HG02970 (cell line): ENCODE measurements at regions not wholly inside any gene's neighbourhood (a gene's known extent, or its start where the extent isn't known, plus 50 kb on each side); places are given as distances from the start of the nearest gene placed in this dataset.
"Not testable (repeated sequence)": the region's sequence is repeated elsewhere in the genome, so short reads cannot be mapped to it uniquely, and the experiment has no call there.

Experiments
- ATAC-seq: cut with Tn5 transposase; IDR thresholded peaks from one replicate; pipeline ENCODE4 v1.9.1; 2021; ENCODE audit warnings: mild to moderate bottlenecking, moderate library complexity, moderate number of reproducible peaks; ENCODE audit not compliant: unreplicated experiment, low FRiP score

GRCh38 chr12:60419986-60420385 lies 824.2 kb downstream of the SLC16A7 start:
- ATAC-seq: no peak

DNA sequence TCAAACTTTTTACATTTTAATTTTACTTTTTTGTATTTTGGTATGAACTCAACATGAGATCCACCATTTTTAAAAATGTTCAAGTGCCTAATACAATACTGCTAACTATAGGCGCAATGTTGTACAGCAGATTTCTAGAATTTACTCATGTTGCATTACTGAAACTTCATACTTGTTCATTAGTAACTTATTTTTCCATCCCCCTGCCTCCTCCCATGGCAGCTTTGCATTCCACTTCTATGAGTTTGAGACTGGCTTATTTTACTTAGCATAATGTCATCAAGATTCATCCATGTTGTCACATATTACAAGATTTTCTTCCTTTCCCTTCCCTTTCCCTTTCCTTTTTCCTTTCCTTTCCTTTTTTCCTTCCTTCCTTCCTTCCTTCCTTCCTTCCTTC lies 825.9 kb downstream of the SLC16A7 start:
- no peak for ATAC-seq

DNA sequence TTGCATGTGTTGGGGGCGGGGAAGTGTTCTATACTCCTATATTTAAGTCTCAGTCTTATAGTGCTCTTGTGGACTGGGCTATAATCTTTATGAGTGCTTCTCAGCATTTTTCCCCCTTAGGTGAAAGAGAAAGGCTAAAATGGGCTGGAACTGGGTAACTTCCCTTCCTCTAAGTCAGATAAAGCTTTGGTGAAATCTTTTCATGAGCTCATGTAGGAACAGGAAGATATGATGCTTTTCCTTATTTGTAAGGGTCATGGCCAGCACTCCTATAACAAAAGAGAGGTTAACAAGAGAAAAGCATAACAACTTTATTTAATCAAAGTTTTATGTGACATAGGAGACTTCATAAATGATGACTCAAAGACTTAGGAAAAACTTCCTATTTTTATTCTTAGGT lies 841.5 kb downstream of the SLC16A7 start:
- ATAC-seq: no peak

DNA sequence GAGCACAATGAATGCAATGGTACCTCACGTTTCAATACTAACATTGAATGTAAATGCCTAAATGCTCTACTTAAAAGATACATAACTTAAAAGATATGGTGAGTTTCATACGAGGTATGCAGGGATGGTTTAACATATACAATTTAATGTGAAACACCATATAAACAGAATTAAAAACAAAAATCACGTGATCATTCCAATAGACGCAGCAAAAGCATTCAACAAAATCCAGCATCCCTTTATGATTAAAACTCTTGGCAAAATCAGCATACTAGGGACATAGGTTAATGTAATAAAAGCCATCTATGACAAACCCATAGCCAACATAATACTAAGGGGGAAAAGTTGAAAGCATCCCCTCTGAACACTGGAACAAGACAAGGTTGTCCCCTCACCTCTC lies 845.7 kb downstream of the SLC16A7 start:
- no peak for ATAC-seq

DNA sequence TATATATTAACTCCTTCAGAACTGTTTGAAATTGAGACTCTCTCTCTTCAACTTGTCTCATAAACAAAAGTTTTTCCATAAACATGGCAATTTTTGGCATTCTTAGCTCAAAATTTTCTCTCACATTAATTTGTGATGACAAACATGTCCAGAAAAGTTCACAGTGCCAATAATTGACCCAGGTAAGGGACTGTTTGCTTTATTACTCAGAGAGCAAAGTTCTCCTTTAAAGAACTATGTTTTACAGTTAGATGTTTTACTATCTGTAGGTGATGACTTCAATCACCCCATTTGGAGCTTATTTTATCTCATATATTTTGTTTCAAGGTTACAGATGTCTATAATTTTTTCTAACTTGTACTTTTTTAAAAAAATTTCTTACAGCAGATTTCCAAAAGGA lies 855.6 kb downstream of the SLC16A7 start:
- ATAC-seq: no peak

DNA sequence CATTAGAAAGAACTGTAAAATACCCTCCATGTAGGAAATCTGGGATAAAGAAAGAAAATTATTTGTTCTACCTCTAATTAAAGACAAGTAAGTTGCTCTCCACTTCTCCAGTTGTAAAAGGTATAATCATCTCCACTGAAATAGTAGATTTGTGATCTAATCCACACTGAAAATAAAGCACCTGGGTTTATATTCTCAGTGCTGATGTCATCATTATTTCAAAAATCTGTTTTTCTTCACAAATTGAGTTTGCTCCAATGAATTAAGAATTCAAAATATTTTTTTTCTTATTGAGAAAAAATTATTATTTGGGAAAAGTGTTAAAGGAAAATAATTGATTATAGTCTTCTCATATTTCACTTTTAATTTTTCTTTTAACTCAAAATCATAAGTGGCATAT lies 869.2 kb downstream of the SLC16A7 start:
- no peak for ATAC-seq

- ATAC-seq: no peak
Observed at GRCh38 chr12:60468546-60468945, 872.7 kb downstream of the SLC16A7 start.

DNA sequence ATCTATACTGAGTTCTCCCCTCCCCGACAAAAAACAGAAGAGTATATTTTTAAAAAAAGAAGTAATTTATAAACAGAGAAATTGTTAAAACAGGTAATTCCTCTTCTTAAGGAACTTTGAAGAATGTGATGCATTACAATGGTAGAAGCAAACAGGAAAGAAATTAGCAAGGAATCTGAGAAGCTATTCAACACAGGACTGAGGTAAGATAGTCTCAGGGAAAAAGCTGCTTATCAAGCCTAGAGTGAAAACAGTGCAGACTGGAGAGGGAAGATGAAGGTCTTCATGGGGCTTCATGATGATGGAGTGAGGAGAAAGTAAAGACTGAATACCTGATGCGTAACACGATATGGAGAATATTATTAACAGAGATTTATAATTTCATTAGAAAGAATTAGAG lies 880.0 kb downstream of the SLC16A7 start:
- ATAC-seq: no peak

GRCh38 chr12:60487284-60487683 lies 891.5 kb downstream of the SLC16A7 start:
- no peak for ATAC-seq

GRCh38 chr12:60489071-60489470 lies 893.2 kb downstream of the SLC16A7 start:
- no peak for ATAC-seq

- ATAC-seq: no peak
Observed at GRCh38 chr12:60494244-60494643, 898.4 kb downstream of the SLC16A7 start.

DNA sequence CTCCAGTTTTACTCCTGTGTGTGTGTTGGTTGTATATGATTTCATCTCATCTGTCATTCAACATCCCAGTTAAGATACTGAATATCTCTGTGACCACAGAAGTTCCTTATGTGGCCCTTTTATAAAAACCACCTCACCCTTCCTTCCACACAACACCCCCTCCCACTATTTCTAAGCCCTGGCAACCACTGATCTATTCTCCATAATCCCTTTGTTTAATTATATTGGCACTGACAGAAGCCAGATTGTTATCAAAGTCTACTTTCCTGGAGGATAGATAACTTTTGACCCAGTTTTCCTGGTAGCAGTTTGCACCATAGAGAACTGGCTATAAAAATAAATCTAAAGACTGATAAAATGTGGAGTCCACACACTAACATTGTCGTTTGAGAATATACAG lies 902.8 kb downstream of the SLC16A7 start:
- ATAC-seq: no peak

- ATAC-seq: no peak
Observed at GRCh38 chr12:60501124-60501729, 905.4 kb downstream of the SLC16A7 start.

DNA sequence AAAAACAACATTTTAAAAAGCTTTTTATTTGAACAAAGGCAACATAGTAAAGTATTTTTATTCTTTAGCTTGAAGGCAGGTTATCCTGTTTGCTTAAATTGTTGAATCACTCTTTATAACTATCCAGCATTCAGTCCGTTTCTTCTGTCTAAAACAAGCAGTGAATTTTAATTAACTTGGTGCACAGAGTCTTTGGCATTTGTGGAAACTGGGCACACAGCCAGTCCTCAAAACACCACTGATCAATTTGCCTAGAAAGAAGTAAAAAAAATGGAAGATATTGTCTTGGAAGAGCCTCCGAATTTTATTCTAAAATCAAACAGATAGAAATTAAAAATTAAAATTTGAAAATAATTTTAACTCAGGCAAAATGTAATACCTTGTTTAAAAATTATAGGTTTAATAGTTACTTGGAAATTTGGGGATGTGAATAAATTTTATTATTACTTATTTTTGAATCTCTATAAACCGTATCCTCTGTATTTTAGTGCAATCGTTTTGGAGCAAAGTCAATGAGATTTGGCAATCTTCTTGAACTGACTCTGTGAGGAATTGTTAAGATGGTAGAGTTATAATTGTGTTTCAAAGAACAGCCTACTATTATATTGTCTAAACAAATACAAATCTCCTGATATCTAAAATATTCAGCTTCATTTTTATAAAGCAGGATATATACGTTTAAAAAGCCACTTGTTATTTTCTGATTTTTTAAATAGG lies 927.0 kb downstream of the SLC16A7 start:
- ATAC-seq: no peak

GRCh38 chr12:60529261-60529660 lies 933.4 kb downstream of the SLC16A7 start:
- ATAC-seq: no peak

GRCh38 chr12:60529723-60530122 lies 933.9 kb downstream of the SLC16A7 start:
- no peak for ATAC-seq

DNA sequence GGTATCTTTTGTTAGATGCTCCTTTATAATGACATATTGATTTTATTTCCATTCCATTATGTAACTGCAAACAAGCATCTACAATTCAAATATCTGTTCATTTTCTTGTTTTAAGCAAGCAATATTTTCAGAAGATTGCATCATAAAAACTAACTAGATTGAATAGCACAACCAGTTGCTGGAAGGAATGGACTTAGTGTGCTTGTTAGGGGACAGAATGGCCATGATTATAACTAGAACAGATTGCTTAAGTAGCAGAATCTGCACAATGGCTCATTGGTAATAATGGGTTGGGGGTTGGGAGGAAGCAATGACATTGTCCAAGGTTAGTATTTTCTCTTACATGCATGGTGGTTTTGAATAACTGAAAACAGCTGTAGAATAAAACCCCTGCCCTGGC lies 939.5 kb downstream of the SLC16A7 start:
- no peak for ATAC-seq

GRCh38 chr12:60539592-60539991 lies 943.8 kb downstream of the SLC16A7 start:
- no peak for ATAC-seq

DNA sequence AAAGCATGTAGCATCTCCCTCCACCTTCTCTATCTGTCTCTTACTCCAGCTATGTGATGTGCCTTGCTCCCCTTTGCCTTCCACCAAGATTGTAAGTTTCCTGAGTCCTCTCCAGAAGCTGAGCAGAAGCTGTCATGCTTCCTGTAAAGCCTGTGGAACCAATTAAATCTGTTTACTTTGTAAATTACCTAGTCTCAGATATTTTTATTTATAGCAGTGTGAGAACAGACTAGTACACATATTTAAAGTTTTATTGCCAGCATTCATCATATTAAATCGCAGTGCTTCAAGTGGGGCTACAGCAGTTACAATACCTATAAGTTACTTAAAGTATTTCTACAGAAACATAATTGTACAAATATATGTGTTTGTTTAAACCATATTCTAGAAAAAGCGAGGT lies 973.1 kb downstream of the SLC16A7 start:
- ATAC-seq: no peak

- no peak for ATAC-seq
Observed at GRCh38 chr12:60577607-60578006, 981.8 kb downstream of the SLC16A7 start.

DNA sequence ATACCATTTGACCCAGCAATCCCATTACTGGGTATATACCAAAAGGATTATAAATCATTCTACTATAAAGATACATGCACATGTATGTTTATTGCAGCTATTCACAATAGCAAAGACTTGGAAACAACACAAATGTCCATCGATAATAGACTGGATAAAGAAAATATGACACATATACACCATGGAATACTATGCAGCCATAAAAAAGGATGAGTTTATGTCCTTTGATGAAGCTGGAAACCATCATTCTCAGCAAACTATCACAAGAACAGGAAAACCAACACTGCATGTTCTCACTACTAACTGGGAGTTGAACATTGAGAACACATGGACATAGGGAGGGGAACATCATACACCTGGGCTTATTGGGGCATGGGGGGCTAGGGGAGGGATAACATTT lies 991.8 kb downstream of the SLC16A7 start:
- not testable (repeated sequence) for ATAC-seq

DNA sequence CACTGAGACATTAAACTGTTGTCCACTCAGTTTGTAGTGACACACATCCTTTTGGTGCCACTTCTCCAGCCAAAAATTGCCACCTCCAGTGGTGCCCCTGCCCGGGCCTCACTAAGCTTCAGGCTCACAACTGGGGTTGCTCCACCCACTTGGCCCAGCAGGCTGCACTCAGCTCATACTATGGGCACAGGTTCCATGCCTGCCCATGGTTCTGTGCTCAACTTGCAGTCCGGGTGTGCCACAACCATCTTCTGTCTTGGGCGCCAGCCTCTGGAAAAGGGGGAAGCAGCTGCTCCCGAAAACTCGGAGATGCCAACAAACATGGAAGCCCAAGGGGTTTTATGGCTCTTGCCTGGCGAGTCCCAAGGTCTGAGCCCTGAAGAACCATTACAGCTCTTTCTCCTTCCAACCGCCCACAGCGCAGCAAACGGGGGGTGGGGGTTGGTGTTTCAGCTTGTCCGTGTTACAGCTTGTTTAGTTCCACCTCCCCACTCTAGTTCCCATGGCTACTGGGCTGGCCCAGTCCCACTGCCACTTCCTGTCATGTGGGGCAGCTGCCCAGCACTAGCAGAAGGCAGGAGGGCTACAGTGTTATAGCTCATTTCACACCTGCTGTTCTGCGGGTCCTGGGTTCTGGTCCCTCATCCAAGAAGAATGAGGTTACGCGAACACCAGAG lies 998.3 kb downstream of the SLC16A7 start:
- no peak for ATAC-seq
